SK-N-SH treated with all-trans-retinoic acid at 6 μM for 48 hours (cell line): ENCODE measurements at regions not wholly inside any gene's neighbourhood (a gene's known extent, or its start where the extent isn't known, plus 50 kb on each side); places are given as distances from the start of the nearest gene placed in this dataset.

Experiments
- ISL1 ChIP-seq: fragments of 250-450 bp; sonication (Bioruptor Pico); IDR thresholded peaks from 2 replicates; pipeline ENCODE4 v2.1.2; 2022; ENCODE audit warnings: mild to moderate bottlenecking, moderate library complexity
- TF ChIP-seq, protein P1 (sequence below): fragments of 250-450 bp; sonication (Bioruptor Pico); IDR thresholded peaks from 2 replicates; pipeline ENCODE4 v1.8.0; 2021; ENCODE audit warnings: low read depth, mild to moderate bottlenecking, moderate library complexity, borderline replicate concordance

GRCh38 chr1:212221801-212222200 is 63.4 kb upstream of the PPP2R5A start:
- no peak for TF ChIP-seq ISL1
- TF ChIP-seq, protein P1, sequence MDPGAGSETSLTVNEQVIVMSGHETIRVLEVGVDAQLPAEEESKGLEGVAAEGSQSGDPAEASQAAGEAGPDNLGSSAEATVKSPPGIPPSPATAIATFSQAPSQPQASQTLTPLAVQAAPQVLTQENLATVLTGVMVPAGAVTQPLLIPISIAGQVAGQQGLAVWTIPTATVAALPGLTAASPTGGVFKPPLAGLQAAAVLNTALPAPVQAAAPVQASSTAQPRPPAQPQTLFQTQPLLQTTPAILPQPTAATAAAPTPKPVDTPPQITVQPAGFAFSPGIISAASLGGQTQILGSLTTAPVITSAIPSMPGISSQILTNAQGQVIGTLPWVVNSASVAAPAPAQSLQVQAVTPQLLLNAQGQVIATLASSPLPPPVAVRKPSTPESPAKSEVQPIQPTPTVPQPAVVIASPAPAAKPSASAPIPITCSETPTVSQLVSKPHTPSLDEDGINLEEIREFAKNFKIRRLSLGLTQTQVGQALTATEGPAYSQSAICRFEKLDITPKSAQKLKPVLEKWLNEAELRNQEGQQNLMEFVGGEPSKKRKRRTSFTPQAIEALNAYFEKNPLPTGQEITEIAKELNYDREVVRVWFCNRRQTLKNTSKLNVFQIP (CRISPR knock-in tag): no peak
